ENCODE measurements at regions not wholly inside any gene's neighbourhood (a gene's known extent, or its start where the extent isn't known, plus 50 kb on each side); places are given as distances from the start of the nearest gene placed in this dataset.

- TF ChIP-seq BHLHE40 (IDR thresholded peaks at IDR 0.05; ENCODE audit: low read depth, low read length) = no peak
- TF ChIP-seq, protein P1, sequence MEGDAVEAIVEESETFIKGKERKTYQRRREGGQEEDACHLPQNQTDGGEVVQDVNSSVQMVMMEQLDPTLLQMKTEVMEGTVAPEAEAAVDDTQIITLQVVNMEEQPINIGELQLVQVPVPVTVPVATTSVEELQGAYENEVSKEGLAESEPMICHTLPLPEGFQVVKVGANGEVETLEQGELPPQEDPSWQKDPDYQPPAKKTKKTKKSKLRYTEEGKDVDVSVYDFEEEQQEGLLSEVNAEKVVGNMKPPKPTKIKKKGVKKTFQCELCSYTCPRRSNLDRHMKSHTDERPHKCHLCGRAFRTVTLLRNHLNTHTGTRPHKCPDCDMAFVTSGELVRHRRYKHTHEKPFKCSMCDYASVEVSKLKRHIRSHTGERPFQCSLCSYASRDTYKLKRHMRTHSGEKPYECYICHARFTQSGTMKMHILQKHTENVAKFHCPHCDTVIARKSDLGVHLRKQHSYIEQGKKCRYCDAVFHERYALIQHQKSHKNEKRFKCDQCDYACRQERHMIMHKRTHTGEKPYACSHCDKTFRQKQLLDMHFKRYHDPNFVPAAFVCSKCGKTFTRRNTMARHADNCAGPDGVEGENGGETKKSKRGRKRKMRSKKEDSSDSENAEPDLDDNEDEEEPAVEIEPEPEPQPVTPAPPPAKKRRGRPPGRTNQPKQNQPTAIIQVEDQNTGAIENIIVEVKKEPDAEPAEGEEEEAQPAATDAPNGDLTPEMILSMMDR (conservative IDR thresholded peaks at IDR 0.05; ENCODE audit: low read depth, low read length) = no peak
- TF ChIP-seq CEBPB (IDR thresholded peaks at IDR 0.05; ENCODE audit: low read depth, low read length) = no peak
- no peak for TF ChIP-seq POLR2A (IDR thresholded peaks at IDR 0.05; ENCODE audit: low read depth, low read length)
- TF ChIP-seq RFX5 (IDR thresholded peaks at IDR 0.05; ENCODE audit: low read depth, low read length) = no peak
- TF ChIP-seq USF2 (IDR thresholded peaks at IDR 0.05; ENCODE audit: low read depth, low read length) = no peak
- no peak for TF ChIP-seq RAD21 (IDR thresholded peaks at IDR 0.05; ENCODE audit: low read length)
- no peak for TF ChIP-seq MXI1 (IDR thresholded peaks at IDR 0.05; ENCODE audit: borderline replicate concordance, low read depth, low read length)
- no peak for TF ChIP-seq SMC3 (IDR thresholded peaks at IDR 0.05; ENCODE audit: low read depth, low read length)
Observed at GRCh38 chr7:95691464-95691863, 80.9 kb upstream of the DYNC1I1 start.
